ENCODE measurements at regions not wholly inside any gene's neighbourhood (a gene's known extent, or its start where the extent isn't known, plus 50 kb on each side); places are given as distances from the start of the nearest gene placed in this dataset.

DNA sequence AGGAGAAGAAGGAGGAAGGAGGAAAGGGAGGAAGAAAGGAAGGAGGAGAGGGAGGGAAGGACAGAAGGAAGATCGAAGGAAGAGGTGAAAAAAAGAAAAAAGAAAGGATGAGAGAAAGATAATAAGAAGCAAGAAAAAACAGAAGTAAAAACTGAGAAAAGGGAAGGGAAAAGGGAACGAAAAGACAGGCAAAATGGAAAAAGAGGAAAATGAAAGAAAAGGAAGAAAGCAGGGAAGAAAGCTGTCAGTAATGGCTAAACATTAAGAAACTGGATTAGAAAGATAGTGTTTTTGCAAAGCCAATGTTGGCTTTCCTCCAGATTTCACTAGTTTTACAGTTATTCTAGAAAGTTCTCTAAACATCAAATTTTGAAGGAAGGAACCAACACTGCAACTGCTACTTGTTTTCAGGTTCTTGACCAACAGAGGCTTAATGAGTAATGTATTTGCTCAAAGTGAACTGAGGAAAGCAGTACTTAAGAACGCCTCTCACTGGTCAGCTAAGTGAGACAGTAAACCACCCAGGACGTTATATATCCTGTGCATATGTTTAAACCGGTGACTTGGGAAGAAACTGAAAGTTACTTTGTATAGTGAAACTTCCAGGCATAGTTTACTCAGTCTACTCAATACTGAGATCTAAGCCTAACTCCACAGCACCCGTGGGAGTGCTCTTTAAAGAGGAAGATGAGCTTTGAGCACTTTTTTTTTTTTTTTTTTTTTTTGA lies 286.2 kb upstream of the TRIB2 start:
- TF ChIP-seq CTCF (IDR thresholded peaks at IDR 0.05) (no peak), SIN3A (IDR thresholded peaks at IDR 0.05; ENCODE audit: borderline replicate concordance, insufficient read depth, low read depth, low read length) (no peak), POLR2AphosphoS5 (IDR thresholded peaks at IDR 0.05; ENCODE audit: low read depth, low read length) (no peak), TCF7L2 (IDR thresholded peaks at IDR 0.05; ENCODE audit: low read depth, low read length) (no peak)
- TF ChIP-seq, protein P1, sequence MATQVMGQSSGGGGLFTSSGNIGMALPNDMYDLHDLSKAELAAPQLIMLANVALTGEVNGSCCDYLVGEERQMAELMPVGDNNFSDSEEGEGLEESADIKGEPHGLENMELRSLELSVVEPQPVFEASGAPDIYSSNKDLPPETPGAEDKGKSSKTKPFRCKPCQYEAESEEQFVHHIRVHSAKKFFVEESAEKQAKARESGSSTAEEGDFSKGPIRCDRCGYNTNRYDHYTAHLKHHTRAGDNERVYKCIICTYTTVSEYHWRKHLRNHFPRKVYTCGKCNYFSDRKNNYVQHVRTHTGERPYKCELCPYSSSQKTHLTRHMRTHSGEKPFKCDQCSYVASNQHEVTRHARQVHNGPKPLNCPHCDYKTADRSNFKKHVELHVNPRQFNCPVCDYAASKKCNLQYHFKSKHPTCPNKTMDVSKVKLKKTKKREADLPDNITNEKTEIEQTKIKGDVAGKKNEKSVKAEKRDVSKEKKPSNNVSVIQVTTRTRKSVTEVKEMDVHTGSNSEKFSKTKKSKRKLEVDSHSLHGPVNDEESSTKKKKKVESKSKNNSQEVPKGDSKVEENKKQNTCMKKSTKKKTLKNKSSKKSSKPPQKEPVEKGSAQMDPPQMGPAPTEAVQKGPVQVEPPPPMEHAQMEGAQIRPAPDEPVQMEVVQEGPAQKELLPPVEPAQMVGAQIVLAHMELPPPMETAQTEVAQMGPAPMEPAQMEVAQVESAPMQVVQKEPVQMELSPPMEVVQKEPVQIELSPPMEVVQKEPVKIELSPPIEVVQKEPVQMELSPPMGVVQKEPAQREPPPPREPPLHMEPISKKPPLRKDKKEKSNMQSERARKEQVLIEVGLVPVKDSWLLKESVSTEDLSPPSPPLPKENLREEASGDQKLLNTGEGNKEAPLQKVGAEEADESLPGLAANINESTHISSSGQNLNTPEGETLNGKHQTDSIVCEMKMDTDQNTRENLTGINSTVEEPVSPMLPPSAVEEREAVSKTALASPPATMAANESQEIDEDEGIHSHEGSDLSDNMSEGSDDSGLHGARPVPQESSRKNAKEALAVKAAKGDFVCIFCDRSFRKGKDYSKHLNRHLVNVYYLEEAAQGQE (IDR thresholded peaks at IDR 0.05; ENCODE audit: insufficient read depth in 1 of 2, low read depth in 2 of 2, low read length in 1 of 2): no peak

Measured in Panc1 (cell line).